D721Med (cell line): ENCODE measurements at regions not wholly inside any gene's neighbourhood (a gene's known extent, or its start where the extent isn't known, plus 50 kb on each side); places are given as distances from the start of the nearest gene placed in this dataset.

Experiments used
- DNase-seq: peaks from one replicate; pipeline ENCODE4 v3.0.0; 2011; ENCODE audit warnings: low spot score; ENCODE audit not compliant: insufficient read length
- FAIRE-seq: peaks from 2 replicates; lab custom pipeline; 2011; peaks lifted over from hg19 to GRCh38; lab: Jason Lieb, UNC
- CTCF ChIP-seq: IDR thresholded peaks from 2 replicates; pipeline ENCODE4 v1.5.1; 2012; ENCODE audit warnings: mild to moderate bottlenecking, control low read depth; ENCODE audit not compliant: insufficient read depth; ENCODE audit errors: missing control alignments

GRCh38 chr14:38775986-38776385 lies 327.0 kb downstream of the SEC23A start:
- TF ChIP-seq CTCF, result no peak
- FAIRE-seq, result no peak
- DNase-seq, result no peak

GRCh38 chr14:38774162-38774561 lies 328.9 kb downstream of the SEC23A start:
- no peak for DNase-seq
- TF ChIP-seq CTCF, result no peak
- FAIRE-seq, result no peak

GRCh38 chr14:38770251-38770650 lies 332.8 kb downstream of the SEC23A start:
- no peak for FAIRE-seq
- TF ChIP-seq CTCF, result no peak
- no peak for DNase-seq

- FAIRE-seq, result no peak
Measured at GRCh38 chr14:38762845-38763244, 340.2 kb downstream of the SEC23A start.

GRCh38 chr14:38762426-38762825 lies 340.6 kb downstream of the SEC23A start:
- DNase-seq (peak; percentile 7), FAIRE-seq (peak; percentile 6)
- TF ChIP-seq CTCF, result no peak

More at GRCh38 chr14:38762845-38763244, 340.2 kb downstream of the SEC23A start:
- TF ChIP-seq CTCF, result no peak
- no peak for DNase-seq

- TF ChIP-seq CTCF, result no peak
- no peak for DNase-seq
- no peak for FAIRE-seq
Measured at GRCh38 chr14:38761033-38761432, 342.0 kb downstream of the SEC23A start.

- no peak for TF ChIP-seq CTCF
- FAIRE-seq (no peak), DNase-seq (no peak)
Measured at GRCh38 chr14:38758661-38759060, 344.4 kb downstream of the SEC23A start.
